SK-N-SH (cell line): ENCODE measurements at regions not wholly inside any gene's neighbourhood (a gene's known extent, or its start where the extent isn't known, plus 50 kb on each side); places are given as distances from the start of the nearest gene placed in this dataset.

Experiments used
- ELF1 ChIP-seq: IDR thresholded peaks from 2 replicates; pipeline ENCODE4 v1.4.0; 2012
- EP300 ChIP-seq, 2 experiments: IDR thresholded peaks; 2 replicates each; pipeline versions ENCODE4 v1.4.0 to v1.6.1; 2012; ENCODE audit warnings: borderline replicate concordance in 1 of 2, low read depth in 1 of 2, low read length in 1 of 2
- GABPA ChIP-seq: IDR thresholded peaks from 2 replicates; pipeline ENCODE4 v1.4.0; 2012; ENCODE audit warnings: low read depth, mild to moderate bottlenecking
- SIN3A ChIP-seq: IDR thresholded peaks from 2 replicates; pipeline ENCODE4 v1.6.1; 2012; ENCODE audit warnings: low read depth, mild to moderate bottlenecking, low read length, moderate library complexity, borderline replicate concordance
- TF ChIP-seq, protein P1 (sequence below): fragments of 200-600 bp; sonication (generic); IDR thresholded peaks from 2 replicates; pipeline ENCODE4 v1.6.1; 2017; ENCODE audit warnings: antibody characterized with exemption, mild to moderate bottlenecking, moderate library complexity
- TF ChIP-seq, protein P2 (sequence below): fragments of 150-350 bp; IDR thresholded peaks from 2 replicates; pipeline ENCODE4 v1.6.1; 2017; ENCODE audit warnings: antibody characterized with exemption, low read length, low read depth, borderline replicate concordance

DNA sequence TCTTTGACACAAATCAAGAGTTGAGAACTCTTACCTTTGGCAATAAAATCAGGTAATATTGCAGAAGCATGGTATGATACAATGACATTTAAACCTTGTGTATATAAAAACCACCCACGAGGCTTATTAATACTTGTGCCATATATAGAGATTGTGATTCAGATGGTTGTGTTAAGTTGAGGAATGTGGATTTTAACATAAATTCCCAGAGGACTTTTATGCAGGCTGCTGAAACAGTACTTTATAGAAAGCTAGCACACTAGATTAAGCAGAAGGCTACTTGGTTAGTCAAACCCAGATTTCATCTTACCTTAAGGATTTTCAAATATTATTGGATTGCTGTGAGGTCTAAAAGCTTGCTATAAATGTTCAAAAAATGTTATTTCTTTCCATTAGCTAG is 325.7 kb upstream of the PCDH10 start:
- TF ChIP-seq, protein P1, sequence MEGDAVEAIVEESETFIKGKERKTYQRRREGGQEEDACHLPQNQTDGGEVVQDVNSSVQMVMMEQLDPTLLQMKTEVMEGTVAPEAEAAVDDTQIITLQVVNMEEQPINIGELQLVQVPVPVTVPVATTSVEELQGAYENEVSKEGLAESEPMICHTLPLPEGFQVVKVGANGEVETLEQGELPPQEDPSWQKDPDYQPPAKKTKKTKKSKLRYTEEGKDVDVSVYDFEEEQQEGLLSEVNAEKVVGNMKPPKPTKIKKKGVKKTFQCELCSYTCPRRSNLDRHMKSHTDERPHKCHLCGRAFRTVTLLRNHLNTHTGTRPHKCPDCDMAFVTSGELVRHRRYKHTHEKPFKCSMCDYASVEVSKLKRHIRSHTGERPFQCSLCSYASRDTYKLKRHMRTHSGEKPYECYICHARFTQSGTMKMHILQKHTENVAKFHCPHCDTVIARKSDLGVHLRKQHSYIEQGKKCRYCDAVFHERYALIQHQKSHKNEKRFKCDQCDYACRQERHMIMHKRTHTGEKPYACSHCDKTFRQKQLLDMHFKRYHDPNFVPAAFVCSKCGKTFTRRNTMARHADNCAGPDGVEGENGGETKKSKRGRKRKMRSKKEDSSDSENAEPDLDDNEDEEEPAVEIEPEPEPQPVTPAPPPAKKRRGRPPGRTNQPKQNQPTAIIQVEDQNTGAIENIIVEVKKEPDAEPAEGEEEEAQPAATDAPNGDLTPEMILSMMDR: no peak
- TF ChIP-seq, protein P2, sequence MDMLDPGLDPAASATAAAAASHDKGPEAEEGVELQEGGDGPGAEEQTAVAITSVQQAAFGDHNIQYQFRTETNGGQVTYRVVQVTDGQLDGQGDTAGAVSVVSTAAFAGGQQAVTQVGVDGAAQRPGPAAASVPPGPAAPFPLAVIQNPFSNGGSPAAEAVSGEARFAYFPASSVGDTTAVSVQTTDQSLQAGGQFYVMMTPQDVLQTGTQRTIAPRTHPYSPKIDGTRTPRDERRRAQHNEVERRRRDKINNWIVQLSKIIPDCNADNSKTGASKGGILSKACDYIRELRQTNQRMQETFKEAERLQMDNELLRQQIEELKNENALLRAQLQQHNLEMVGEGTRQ: no peak
- no peak for TF ChIP-seq GABPA
- TF ChIP-seq ELF1: no peak
- no peak for TF ChIP-seq EP300 (IDR thresholded peaks at IDR 0.05; ENCODE audit: borderline replicate concordance in 1 of 2, low read depth in 1 of 2, low read length in 1 of 2)
- no peak for TF ChIP-seq SIN3A
